Neural progenitor cell (in vitro differentiated cells): ENCODE measurements at regions not wholly inside any gene's neighbourhood (a gene's known extent, or its start where the extent isn't known, plus 50 kb on each side); places are given as distances from the start of the nearest gene placed in this dataset.

Experiments
- DNase-seq: peaks from one replicate; pipeline ENCODE4 v3.0.0-alpha.2; 2016; ENCODE audit warnings: low spot score
- H2AFZ ChIP-seq: fragments of 200-600 bp; sonication (generic); replicated peaks from 2 replicates; pipeline ENCODE4 v1.6.1; 2016; ENCODE audit warnings: antibody characterized with exemption
- H3F3A ChIP-seq: fragments of 200-600 bp; sonication (generic); 2 replicates; pipeline ENCODE4 v1.6.1; 2016; ENCODE audit warnings: antibody characterized with exemption, low read depth
- H3K27ac ChIP-seq: fragments of 200-600 bp; sonication (generic); 2 replicates; pipeline ENCODE4 v1.5.1; 2016; ENCODE audit warnings: mild to moderate bottlenecking
- H3K27me3 ChIP-seq: fragments of 200-600 bp; sonication (generic); 2 replicates; pipeline ENCODE4 v1.6.1; 2016; ENCODE audit warnings: mild to moderate bottlenecking, moderate library complexity
- H3K36me3 ChIP-seq: fragments of 200-600 bp; sonication (generic); 2 replicates; pipeline ENCODE4 v1.5.1; 2016
- H3K4me1 ChIP-seq: fragments of 200-600 bp; sonication (generic); 2 replicates; pipeline ENCODE4 v1.6.1; 2016; ENCODE audit warnings: mixed run types
- H3K4me2 ChIP-seq: fragments of 200-600 bp; sonication (generic); 2 replicates; pipeline ENCODE4 v1.6.1; 2016
- H3K4me3 ChIP-seq: fragments of 200-600 bp; sonication (generic); 2 replicates; pipeline ENCODE4 v1.5.1; 2016
- H3K79me2 ChIP-seq: fragments of 200-600 bp; sonication (generic); 2 replicates; pipeline ENCODE4 v1.6.1; 2016; ENCODE audit warnings: low read depth
- H3K9ac ChIP-seq: fragments of 200-600 bp; sonication (generic); 2 replicates; pipeline ENCODE4 v1.6.1; 2016
- H3K9me3 ChIP-seq: fragments of 200-600 bp; sonication (generic); 2 replicates; pipeline ENCODE4 v1.5.1; 2016; ENCODE audit warnings: low read depth
- H4K20me1 ChIP-seq: fragments of 200-600 bp; sonication (generic); 2 replicates; pipeline ENCODE4 v1.6.1; 2016; ENCODE audit warnings: low read depth
- H3K27ac Mint-ChIP-seq: 3 replicates; pipeline ENCODE4 v1.8.0; 2021; ENCODE audit warnings: mixed read lengths
- H3K27me3 Mint-ChIP-seq: 2 replicates; pipeline ENCODE4 v1.8.0; 2022; ENCODE audit warnings: low read depth, mild to moderate bottlenecking, inconsistent platforms, moderate library complexity, mixed read lengths; ENCODE audit not compliant: insufficient read depth
- H3K36me3 Mint-ChIP-seq: 3 replicates; pipeline ENCODE4 v1.8.0; 2021; ENCODE audit warnings: mixed read lengths
- H3K4me1 Mint-ChIP-seq: 3 replicates; pipeline ENCODE4 v1.8.0; 2021; ENCODE audit warnings: mixed read lengths
- H3K4me3 Mint-ChIP-seq: 3 replicates; pipeline ENCODE4 v1.8.0; 2021; ENCODE audit warnings: mild to moderate bottlenecking, moderate library complexity, mixed read lengths
- H3K9me3 Mint-ChIP-seq: 3 replicates; pipeline ENCODE4 v1.8.0; 2020; ENCODE audit warnings: mixed read lengths
- CTCF ChIP-seq: fragments of 200-600 bp; sonication (generic); IDR thresholded peaks from 2 replicates; pipeline ENCODE4 v1.5.1; 2017; ENCODE audit warnings: antibody characterized with exemption, mild to moderate bottlenecking
- EZH2 ChIP-seq: fragments of 200-600 bp; sonication (generic); IDR thresholded peaks from 2 replicates; pipeline ENCODE4 v1.6.1; 2017; ENCODE audit warnings: antibody characterized with exemption, mild to moderate bottlenecking, moderate library complexity
- EZH2phosphoT487 ChIP-seq: fragments of 200-600 bp; sonication (generic); IDR thresholded peaks from 2 replicates; pipeline ENCODE4 v1.6.1; 2017; ENCODE audit warnings: antibody characterized with exemption

- no peaks in the 10 kb centered on the region for H3K79me2 ChIP-seq
- DNase-seq: no peak
- no peak overlapping the region for H2AFZ ChIP-seq
- no peaks in the 10 kb centered on the region for H3K27me3 ChIP-seq
- Mint-ChIP-seq H3K36me3 (no peaks in the 10 kb centered on the region), H3K4me3 (no peak overlapping the region), H3K27ac (no peak overlapping the region), H3K9me3 (peaks cover 5% of the 10 kb centered on the region), H3K4me1 (peaks cover 14% of the 10 kb centered on the region), H3K27me3 (peaks cover 2% of the 10 kb centered on the region)
- H3K4me3 ChIP-seq: no peak overlapping the region
- H3K27ac ChIP-seq: no peak overlapping the region
- no peaks in the 10 kb centered on the region for H3K36me3 ChIP-seq
- TF ChIP-seq EZH2phosphoT487: no peak
- no peak for TF ChIP-seq EZH2
- TF ChIP-seq CTCF: no peak
- no peaks in the 10 kb centered on the region for H3F3A ChIP-seq
- no peak overlapping the region for H3K9ac ChIP-seq
- H3K4me1 ChIP-seq: peaks cover 3% of the 10 kb centered on the region
- no peaks in the 10 kb centered on the region for H4K20me1 ChIP-seq
- no peak overlapping the region for H3K4me2 ChIP-seq
- H3K9me3 ChIP-seq: no peaks in the 10 kb centered on the region
Observed at GRCh38 chr1:99501871-99502270, 144.0 kb upstream of the PALMD start.

- DNase-seq: no peak
- no peaks in the 10 kb centered on the region for H3K36me3 ChIP-seq
- no peak overlapping the region for H3K27ac ChIP-seq
- H2AFZ ChIP-seq: no peak overlapping the region
- H3F3A ChIP-seq: no peaks in the 10 kb centered on the region
- TF ChIP-seq EZH2: no peak
- no peak for TF ChIP-seq EZH2phosphoT487
- TF ChIP-seq CTCF: no peak
- H3K79me2 ChIP-seq: no peaks in the 10 kb centered on the region
- H3K27ac Mint-ChIP-seq: no peak overlapping the region
- no peak overlapping the region for H3K4me3 Mint-ChIP-seq
- no peaks in the 10 kb centered on the region for H3K27me3 ChIP-seq
- no peak overlapping the region for H3K9ac ChIP-seq
- peaks cover 2% of the 10 kb centered on the region for H3K27me3 Mint-ChIP-seq
- peaks cover 14% of the 10 kb centered on the region for H3K4me1 Mint-ChIP-seq
- H3K4me2 ChIP-seq: no peak overlapping the region
- peaks cover 3% of the 10 kb centered on the region for H3K4me1 ChIP-seq
- H3K4me3 ChIP-seq: no peak overlapping the region
- H3K9me3 ChIP-seq: no peaks in the 10 kb centered on the region
- no peaks in the 10 kb centered on the region for H4K20me1 ChIP-seq
- H3K36me3 Mint-ChIP-seq: peaks cover 2% of the 10 kb centered on the region
- H3K9me3 Mint-ChIP-seq: peaks cover 9% of the 10 kb centered on the region
Observed at GRCh38 chr1:99502400-99502799, 143.5 kb upstream of the PALMD start.

- Histone ChIP-seq H3K9ac (no peak overlapping the region), H3F3A (no peaks in the 10 kb centered on the region), H3K4me2 (no peak overlapping the region), H3K27ac (no peak overlapping the region), H2AFZ (peak overlapping the region; percentile 61), H3K27me3 (no peaks in the 10 kb centered on the region), H3K36me3 (no peaks in the 10 kb centered on the region), H3K4me1 (peaks cover 3% of the 10 kb centered on the region), H3K4me3 (no peak overlapping the region), H3K9me3 (no peaks in the 10 kb centered on the region), H3K79me2 (no peaks in the 10 kb centered on the region), H4K20me1 (no peaks in the 10 kb centered on the region)
- peaks cover 2% of the 10 kb centered on the region for H3K36me3 Mint-ChIP-seq
- no peak overlapping the region for H3K27ac Mint-ChIP-seq
- no peak overlapping the region for H3K4me3 Mint-ChIP-seq
- TF ChIP-seq CTCF (no peak), EZH2phosphoT487 (no peak), EZH2 (no peak)
- peaks cover 5% of the 10 kb centered on the region for H3K4me1 Mint-ChIP-seq
- H3K27me3 Mint-ChIP-seq: peaks cover 2% of the 10 kb centered on the region
- H3K9me3 Mint-ChIP-seq: peaks cover 11% of the 10 kb centered on the region
- no peak for DNase-seq
Observed at GRCh38 chr1:99503276-99503747, 142.6 kb upstream of the PALMD start.
